Activated CD4-positive, alpha-beta T cell treated with anti-CD3 and anti-CD28 coated beads, Interleukin-2, amount 50 U/mL, for 16 hours (primary cell): ENCODE measurements at regions not wholly inside any gene's neighbourhood (a gene's known extent, or its start where the extent isn't known, plus 50 kb on each side); places are given as distances from the start of the nearest gene placed in this dataset.
"Not testable (repeated sequence)": the region's sequence is repeated elsewhere in the genome, so short reads cannot be mapped to it uniquely, and the experiment has no call there.

ENCODE experiments used
- DNase-seq: peaks from one replicate; pipeline ENCODE4 v3.0.0-alpha.2; 2020

DNA sequence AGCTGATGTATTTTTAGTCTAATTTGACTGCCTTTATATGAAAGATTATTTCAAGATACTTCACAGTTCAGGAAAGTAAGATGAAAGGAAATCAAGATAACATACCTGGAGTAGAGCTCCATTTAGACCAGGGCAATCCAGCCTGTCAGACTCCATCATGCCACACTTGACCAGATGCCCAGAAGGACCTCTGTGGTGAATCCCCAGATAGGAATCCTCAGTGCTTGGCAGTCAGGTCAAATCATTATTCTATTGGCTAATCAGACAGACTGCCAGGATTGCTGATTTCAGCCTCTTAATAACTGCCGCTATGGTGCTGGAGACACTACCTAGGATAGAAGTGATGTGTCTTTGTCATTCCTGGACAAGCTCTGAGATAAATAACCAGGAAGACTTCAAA lies 404.2 kb downstream of the STK39 start:
- DNase-seq: no peak

DNA sequence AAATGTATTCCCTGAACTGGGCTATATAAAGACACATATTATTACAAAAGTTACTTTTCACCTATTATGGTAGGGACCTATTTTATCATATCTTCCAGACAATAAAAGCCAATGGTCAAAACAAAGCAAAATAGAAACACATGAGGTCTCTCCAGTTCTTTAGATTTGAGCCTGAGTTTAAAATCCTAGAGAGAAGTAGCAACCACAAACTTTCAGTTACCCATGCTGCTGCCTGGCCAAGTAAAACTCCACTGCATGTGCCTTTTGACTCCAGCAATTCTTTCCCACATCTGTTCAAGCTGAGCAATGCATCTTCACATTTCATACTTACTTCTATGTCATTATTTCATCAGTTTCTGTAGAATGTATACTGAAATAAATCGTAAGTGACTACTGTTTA lies 405.3 kb downstream of the STK39 start:
- DNase-seq: no peak

DNA sequence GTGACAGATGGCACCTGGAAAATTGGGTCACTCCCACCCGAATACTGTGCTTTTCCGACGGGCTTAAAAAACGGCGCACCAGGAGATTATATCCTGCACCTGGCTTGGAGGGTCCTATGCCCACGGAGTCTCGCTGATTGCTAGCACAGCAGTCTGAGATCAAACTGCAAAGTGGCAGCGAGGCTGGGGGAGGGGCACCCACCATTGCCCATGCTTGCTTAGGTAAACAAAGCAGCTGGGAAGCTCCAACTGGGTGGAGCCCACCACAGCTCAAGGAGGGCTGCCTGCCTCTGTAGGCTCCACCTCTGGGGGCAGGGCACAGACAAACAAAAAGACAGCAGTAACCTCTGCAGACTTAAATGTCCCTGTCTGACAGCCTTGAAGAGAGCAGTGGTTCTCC lies 412.1 kb downstream of the STK39 start:
- not testable (repeated sequence) for DNase-seq

DNA sequence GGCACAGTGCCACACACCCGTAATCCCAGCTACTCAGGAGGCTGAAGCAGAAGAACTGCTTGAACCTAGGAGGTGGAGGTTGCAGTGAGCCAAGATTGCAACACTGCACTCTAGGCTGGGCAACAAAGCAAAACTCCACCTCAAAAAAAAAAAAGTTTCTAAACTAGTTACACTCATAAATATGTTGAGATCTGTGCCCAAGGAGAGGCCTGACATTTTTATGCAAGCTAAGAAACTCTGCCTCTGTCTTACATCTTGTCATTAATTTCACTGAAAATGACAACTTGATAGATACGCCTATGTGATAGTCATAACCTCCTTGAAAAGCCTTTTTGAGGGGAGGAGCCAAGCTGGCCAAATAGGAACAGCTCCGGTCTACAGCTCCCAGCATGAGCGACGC lies 412.7 kb downstream of the STK39 start:
- no peak for DNase-seq

DNA sequence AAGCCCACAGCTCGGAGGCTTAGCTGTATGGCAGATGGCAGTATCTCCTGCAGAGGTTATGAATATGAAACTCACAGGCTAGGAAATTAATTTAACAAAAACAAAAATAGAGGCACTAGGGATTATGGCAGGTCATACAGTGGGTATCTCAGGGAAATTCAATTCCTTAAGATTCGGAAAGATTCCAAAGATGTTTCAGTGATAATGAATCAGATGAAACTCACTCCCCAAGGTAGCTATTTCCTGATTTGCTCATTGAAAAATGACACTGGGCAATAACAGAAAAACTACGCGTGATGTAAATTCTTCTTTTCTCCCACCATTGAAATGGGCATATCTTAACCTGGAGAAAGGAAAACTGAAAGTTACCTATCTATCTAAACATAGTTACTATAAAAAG lies 414.1 kb downstream of the STK39 start:
- DNase-seq: no peak

DNA sequence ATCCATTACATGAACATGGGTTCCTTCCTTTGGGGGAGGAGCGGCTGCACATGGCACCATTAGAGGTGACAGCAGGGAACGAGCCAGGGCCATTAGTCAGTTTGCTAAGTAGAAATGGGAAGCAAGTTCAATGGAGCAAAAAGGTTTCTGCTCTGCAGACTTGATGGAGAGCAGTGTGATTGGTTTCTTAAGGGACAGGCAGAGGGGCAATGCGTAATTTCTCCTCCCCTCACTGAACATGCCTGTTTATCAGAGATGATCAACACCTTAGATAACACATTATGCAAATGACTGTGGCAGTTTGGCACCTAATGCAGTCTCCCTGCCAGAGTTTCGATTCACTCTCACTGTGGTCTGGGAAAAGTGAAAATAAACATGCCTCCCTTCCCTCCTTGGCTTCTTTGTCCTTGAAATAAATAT lies 414.5 kb downstream of the STK39 start:
- no peak for DNase-seq

DNA sequence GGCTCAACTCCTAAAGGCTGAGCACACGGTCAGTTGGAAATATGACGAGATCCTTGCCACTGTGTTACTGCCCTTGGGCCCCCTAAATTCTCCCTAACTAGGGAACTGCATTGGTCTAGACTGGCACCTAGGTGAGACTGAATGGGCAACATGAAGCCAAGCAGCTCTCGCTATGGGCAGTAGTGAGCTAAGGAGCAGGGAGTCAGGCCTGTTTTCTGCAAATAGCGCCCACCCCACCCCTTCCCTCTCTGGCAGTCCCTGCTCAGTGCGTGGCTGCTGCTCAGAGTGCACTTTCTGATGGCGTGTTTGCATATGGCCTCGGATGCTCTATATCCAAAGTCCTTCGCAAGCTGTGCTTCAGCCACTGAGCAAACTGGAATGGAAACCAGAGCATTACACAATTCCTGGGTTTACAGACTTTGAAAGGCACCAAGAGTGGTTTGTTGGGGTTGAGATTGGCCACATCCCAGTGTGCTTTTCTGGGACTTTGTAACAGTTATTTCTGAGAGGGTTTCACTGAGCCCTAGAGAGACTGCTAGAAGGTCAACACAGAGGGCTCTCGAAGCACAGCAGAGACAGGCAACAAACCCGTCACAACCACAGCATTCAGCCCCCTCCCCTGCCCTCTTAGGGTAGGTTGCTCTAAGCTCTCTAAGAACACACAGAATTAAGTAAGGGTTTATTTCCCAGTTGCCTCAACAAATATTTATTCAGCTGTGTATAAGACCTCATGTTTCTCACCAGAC lies 419.9 kb downstream of the STK39 start:
- DNase-seq: no peak

DNA sequence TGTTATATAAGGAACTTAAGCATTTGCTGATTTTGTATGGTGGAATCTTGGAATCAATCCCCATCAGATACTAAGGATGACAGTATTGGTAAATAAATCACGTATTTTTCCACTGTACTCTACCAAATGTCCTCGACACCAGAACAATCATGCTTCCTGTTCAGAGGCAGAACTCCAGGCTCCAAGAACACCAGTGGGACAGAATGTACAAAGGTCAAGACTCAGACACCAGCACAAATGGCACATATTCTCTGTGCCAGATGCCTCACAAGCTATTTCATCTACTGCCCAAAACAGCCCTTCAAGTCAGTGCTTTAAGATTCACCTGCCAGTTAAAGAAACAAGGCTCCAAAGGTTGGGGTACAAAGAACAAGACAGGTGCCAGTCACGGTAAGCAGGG lies 420.5 kb downstream of the STK39 start:
- no peak for DNase-seq

DNA sequence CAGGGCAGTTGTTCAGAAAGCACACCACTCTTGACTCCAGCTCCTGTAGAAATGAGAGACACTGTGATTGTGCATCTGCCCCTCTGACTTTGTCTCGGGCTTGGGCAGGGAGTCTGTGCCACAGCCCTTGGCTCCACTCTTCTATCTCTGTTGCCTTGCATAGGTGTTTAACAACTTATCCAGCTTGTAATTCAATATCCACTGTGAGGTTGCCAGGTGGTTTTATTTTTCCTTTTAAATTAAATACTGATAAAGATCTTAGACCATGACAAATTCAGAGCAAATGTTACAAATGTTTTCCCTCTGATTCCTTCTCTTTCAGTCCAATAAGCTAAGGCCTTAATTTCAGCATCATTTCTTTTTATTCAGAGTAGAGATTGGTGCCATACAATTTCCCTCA lies 421.7 kb downstream of the STK39 start:
- no peak for DNase-seq

DNA sequence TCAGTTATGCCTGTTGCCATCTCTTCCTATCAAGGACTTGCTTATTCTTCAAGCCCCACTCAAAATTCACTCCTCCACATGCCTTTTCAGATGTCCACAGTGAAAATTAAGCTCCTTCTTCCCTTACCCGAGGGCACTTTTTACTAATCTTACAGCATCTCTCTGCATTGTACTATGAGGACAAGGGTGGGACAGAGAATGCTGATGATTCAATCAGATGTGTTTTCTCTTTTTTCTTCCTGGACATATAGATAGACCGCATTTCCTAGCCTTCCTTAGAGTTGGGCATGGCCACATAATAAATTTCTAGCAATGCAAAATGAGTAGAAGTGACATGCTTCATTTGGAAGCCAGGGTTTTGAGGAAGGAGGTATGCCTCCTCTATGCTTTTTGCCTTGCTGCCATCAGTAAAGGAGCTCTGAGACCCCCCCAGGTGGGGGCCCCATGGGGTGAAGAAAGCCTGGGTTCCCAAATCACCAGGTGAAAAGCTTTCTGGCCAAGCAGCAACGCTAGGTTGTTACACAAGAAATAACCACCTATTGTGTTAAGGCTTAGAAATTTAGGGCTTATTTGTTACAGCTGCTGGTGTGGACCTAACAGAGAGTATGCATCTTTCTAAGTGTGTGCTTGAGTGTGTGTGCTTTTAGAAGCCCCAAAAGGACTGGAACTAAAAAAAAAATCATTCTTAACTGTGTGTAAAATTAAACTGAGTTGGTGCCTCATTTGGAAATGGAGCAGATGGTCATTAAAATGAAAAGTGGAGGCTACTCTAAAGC lies 424.5 kb downstream of the STK39 start:
- DNase-seq: no peak

DNA sequence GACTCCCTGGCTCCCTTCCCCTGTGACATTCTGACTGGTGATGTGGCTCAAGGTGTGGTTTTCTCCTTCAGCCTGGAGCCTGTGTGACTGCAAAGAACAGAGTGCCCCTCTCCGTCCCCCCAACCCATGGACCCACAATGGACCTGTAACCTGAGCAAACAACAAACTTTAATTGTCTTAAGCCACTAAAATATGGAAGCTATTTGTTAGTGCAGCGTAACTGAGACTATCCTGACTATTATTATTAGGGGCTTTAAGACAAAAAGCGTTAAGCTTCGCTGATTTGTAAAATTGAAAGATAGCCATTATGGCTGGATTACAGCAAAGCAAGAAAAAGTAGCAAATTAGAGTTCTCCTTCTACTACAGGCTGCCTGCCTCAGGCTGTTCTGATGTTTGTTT lies 426.9 kb downstream of the STK39 start:
- DNase-seq: no peak

DNA sequence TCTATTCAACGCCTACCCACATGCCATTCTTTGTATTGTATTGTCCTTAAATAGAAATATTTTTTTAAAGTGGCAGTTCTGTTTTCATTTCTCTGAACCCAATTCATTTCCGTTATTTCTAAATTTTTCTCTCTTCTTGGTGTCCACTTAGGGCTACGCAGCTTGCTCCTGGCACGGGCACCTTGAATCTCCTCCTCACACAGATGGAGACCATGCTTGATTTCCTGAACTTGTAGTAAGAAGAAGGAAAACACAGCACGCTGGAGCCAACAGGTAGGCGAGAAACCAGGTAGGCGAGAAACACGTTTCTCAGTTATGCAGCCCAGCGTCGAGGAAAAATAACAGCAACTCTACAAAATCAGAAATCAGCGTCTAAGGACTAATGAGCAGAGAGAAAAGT lies 428.9 kb downstream of the STK39 start:
- no peak for DNase-seq

DNA sequence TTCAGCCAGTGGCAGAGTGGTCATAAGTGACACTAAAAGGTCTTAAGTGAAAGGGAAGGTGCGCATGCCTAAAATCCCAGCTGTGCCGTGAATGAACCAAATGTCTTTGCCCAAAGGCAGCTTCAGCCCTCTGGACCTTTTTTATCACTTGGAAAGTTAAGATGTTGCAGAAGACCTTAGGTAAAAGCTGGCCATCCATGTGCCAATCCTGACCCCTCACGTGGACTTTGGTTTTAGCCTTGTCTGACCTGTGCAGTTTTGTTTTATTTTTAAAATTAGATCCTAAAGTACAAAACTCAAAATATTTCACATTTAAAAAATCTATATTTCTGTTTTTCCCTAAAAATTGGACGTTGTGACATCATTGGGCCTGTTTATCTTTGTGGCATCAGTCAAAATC lies 429.5 kb downstream of the STK39 start:
- no peak for DNase-seq

DNA sequence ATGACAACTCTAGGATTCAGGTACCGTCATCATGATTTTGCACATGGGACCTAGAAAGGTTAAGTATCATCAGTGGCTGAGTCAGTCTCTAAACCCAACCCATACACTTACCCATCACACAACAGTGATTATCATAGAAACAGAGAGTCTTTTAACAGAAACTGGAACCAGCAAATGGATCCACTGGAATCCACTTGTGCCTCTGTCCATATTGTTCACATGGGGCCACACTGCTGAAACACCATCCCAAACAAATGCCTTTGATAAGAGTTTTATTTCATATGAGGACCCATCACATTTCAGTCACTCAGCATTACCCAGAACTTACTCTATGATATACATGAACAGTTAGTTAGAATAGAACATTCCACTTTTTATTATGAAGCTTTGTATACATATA lies 430.0 kb downstream of the STK39 start:
- DNase-seq: no peak

DNA sequence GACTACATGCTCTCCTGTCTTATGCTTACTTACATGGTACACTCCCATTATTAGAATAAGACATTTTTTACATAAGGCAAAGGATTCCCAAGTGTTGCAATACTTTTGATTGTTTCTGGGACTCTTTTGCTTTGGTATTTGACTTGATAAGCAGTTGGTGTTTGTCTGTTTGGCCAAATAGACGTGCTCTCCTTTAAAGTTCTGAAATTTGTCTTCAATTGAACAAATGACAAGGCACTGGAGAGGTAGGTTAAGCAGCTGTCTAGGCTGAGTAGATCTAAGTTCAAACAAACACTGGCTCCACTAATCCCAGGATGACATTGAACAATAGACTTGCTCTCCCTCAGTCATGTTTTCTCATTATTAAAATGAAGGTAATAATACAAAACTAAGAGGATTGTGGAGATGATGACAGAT lies 430.5 kb downstream of the STK39 start:
- no peak for DNase-seq

DNA sequence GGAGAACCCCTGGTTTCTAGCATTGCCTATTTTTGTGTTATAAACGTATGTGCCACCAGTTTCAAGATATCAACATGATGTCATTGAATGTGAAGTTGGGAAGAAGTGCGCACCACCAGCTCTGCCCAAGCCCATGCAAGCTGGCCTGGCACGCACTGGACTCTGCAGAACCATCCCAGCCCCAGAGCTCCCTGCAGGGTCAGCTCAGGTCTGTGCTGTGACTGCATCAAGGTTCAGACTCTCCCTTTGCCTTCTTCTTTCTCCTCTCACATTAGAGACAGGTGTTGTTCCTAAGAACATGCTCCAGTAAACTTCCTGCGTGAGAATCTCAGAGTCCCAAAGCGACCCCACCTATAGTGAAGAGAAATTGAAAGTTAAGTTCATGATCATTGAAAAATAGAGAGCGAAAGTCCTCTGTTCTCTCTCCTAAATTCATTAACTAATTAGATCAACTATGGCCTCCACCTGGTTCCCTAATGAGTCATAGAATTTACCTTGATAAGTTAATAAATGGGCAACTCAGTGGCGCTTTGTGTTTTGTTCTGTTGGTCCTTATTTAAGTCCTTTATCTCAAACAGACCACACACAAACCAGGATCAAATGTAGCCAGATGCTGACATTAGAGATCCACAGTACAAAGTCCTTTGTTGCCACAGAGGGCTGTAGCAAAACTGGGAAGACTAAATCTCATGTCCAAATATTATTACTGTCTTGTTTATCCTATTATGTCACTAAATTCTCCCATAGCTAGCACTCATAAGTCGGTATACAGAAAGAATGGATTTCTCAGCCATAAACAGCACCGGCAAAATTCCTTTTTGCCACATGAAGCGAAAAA lies 432.3 kb downstream of the STK39 start:
- DNase-seq: no peak

DNA sequence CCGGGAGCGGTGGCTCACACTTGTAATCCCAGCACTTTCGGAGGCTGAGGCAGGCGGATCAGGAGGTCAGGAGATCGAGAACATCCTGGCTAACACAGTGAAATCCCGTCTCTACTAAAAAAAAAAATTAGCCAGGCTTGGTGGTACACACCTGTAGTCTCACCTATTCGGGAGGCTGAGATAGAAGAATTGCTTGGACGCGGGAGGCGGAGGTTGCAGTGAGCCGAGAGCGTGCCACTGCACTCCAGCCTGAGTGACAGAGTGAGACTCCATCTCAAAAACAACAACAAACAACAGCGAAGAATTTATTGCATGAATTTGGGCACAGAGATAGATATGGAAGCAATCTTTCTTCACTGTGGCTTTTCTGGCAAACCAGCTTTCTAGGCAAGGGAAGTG lies 432.9 kb downstream of the STK39 start:
- not testable (repeated sequence) for DNase-seq

DNA sequence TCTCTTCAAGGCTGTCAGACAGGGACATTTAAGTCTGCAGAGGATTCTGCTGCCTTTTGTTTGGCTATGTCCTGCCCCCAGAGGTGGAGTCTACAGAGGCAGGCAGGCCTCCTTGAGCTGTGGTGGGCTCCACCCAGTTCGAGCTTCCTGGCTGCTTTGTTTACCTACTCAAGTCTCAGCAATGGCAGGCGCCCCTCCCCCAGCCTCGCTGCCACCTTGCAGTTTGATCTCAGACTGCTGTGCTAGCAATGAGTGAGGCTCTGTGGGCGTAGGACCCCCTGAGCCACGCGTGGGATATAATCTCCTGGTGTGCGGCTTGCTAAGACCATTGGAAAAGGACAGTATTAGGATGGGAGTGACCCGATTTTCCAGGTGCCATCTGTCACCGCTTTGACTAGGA lies 437.6 kb downstream of the STK39 start:
- not testable (repeated sequence) for DNase-seq

DNA sequence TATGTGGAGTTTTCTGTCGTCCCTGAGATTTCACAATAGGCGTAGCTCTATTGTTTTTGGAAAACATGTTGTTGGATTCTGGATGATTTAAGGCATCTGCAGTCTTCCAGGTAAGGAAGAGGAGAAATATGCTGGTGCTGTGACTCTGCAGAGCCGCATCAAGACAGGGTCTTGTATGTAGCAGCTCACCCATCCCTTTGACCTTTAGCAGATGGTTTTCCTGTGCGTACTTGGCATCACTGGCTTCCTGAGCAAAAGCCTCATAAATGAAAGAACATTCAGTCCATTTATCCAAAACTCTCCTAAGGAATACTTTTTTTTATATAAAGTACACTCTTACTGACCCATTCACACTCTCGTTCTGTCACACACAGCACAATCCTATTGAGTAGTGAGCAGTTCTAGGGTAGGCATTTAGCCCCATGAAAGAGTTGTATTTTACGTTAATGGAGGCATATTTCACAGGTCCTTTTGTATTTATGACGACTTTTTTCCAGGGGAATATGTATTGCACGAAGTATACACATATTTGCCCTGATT lies 443.9 kb downstream of the STK39 start:
- no peak for DNase-seq

DNA sequence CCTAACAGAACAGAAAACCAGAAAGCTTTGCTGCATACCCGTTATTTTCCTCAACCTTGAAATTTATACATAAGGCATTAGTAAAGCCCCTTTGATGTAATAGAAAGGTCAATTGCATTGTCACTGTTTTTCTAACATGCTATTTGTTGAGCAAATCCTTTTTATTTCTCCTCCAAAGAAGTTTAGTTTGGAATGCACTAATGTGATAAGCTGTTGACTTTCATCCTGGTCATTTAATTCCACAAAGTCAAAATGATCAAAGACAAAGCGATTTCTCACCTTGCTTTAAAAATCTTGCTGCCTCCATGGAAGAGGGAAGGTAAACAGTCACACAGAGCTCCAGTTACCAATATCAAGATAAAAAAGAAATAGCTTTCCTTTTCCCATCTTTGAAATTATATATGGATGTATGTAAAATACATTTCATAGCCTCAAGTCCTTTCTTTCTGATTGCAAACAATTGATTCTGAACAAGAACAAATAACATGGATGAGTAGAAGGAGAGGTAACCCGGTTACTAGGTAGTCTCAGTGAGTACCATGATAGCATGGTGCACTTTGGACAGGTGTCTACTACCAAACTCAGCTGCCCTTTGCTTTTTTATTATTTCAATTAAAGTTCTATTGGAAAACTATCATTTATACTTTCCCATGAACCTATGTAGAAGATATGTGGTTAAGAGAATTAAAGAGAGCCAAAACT lies 452.7 kb downstream of the STK39 start:
- DNase-seq: no peak

DNA sequence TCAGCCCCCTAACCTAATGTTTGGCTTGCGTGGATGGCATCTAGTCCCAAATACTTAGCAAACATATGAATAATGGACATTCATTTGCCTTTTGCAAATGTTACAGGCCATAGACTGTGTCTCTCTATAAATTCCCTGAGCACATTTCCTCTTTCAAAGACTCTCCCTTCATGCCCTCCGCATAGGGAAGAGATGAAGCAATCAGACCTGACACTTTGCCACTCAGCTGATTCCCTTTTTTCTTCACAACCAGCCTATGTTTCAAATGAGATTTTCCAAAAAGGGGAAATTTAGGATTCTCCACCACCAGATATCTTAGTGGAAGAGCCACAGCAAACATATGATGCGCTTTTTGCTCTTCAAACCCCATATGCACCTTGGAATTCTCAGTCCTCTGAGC lies 453.7 kb downstream of the STK39 start:
- no peak for DNase-seq

DNA sequence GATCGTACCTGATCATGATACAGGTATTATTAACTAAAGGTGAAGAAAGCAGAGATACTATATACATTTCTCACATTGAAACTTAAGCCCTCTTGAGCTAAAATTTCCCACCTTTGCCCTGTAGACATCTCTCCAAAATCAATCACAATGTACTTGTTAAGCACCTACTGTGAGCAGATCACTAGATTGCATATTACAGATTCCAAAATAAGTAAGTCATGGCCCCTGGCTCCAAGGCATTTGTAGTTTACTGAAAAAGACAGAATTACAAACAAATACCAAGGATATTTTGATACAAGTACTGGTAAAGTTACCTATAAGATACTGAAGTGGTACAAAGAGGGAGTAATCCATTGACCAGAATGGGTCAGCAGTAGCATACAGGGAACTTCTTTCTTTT lies 455.3 kb downstream of the STK39 start:
- DNase-seq: no peak
